HG02759 (cell line): ENCODE measurements at regions not wholly inside any gene's neighbourhood (a gene's known extent, or its start where the extent isn't known, plus 50 kb on each side); places are given as distances from the start of the nearest gene placed in this dataset.
"Not testable (repeated sequence)": the region's sequence is repeated elsewhere in the genome, so short reads cannot be mapped to it uniquely, and the experiment has no call there.

Experiments used
- ATAC-seq: cut with Tn5 transposase; IDR thresholded peaks from one replicate; pipeline ENCODE4 v1.9.1; 2021; ENCODE audit warnings: mild to moderate bottlenecking, moderate library complexity; ENCODE audit not compliant: unreplicated experiment

DNA sequence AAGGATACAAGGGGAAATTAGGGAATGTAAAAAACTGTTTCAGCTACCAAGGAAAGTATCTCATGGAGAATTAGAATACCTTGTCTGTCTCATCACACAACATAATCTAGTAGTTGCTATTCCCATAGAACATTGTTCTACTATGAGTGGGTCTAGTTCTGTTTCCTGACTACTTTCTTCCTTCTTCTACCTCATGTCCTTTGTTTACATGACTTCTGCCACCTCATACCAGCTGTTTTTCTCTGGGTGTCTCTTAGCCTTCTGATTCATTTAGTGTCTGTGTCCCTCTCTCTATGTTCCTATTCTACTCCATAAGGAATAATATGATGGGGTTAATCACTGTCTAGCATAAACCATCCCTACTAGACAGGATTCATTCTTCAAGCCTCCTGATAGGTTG lies 887.3 kb downstream of the DIAPH3 start:
- ATAC-seq = no peak

- ATAC-seq = no peak
Measured at GRCh38 chr13:59277106-59277505, 886.6 kb downstream of the DIAPH3 start.

- ATAC-seq = no peak
Measured at GRCh38 chr13:59279028-59279427, 884.7 kb downstream of the DIAPH3 start.

DNA sequence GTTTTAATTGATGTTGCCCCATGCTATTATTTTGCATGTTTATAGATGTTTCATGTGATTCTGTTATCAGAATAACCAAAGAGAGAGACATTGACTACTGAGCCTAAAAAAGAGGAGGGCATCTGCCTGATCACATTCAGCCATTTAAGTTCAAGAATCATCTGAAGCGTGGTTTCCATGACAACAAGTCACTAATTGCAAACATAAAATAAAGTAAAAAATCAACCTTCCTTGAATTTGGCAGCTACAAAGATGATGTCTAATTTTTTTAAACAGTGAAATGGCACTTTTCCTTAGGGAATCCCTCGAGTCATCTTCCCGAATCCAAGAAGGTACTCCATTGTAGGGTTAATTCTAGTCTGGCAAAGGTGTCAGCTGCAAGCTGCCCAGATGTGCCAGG lies 884.2 kb downstream of the DIAPH3 start:
- ATAC-seq = no peak

- no peak for ATAC-seq
Measured at GRCh38 chr13:59280297-59280696, 883.4 kb downstream of the DIAPH3 start.

- no peak for ATAC-seq
Measured at GRCh38 chr13:59281453-59281852, 882.3 kb downstream of the DIAPH3 start.

DNA sequence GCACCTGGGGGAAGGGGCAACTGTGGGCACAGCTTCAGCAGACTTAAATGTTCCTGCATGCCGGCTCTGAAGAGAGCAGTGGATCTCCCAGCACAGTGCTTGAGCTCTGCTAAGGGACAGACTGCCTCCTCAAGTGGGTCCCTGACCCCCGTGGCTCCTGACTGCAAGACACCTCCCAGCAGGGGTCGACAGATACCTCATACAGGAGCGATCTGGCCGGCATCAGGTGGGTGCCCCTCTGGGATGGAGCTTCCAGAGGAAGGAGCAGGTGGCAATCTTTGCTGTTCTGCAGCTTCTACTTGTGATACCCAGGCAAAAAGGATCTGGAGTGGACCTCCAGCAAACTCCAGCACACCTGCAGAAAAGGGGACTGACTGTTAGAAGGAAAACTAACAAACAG lies 871.5 kb downstream of the DIAPH3 start:
- not testable (repeated sequence) for ATAC-seq

DNA sequence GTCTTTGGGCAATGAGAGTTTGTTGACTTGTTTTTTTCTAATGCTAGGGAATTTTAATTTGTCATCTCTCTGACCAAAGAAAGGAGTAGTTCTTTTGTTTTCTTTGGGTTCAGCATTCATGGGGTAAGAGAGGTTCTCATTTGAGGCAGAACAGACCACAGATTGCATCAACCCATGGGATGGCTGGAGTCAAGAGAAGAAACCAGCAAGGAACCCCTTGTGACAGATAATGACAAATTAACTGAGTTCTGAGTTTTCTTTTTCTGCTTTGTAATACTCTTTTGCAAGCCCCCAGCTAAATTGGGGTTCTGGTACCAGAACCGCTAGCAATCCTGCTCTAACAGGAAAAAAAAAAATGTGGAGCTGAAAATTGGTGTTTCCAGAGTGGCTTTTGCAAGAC lies 864.1 kb downstream of the DIAPH3 start:
- ATAC-seq = no peak

DNA sequence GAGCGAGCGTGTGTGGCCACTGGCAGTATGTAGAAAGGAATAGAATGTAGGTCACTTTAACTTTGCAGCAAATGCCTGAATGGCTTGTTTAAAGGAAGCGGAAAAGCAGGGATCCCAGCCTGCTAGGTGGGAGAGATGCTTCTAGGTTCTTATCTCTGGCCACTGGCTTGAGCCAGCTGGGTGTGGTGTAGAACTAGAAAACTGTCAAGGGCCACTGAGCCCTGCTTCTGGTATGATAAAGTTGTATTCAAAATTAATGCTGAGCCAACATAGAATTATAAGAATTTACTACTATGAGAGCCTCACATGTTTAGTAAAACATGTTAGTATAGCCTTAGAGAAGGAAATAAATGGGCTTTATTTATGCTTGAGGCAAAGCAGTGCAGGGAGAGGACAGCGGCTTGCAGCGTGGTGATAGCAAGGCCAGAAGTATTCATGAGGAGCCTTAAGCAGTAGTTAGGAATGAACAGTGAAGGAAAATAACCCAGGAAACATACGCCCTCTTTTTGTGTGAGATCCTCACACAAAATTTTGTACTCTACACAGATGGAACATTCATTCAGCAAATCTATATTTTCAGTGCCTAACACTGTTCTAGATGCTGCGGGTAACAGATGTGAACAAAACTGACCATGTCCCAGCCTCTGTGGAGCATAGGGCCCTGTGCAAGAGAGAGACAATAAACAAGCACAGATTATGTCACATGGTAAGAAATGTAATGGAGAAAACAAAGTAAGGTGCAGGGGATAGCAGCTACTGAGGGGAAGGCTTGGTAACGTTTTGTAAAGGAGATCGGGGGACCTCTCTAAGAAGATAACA lies 863.2 kb downstream of the DIAPH3 start:
- no peak for ATAC-seq

DNA sequence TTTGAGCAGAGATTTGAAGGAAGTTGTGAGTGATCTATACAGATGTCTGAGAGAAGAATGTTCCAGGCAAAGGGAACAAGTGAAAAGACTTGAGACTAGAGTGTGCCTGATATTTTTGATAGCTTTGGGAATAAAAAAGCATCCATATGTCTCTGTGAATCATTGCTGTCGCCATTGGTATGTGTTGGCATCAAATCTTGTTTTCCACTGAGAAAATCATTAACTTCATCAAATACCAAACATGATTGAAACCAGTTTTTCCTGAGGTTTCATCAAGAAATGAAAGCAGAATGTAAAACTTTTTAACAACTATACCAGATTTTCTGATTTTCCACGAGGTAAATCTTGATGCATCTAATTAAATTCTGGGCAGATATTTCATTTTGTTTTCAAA lies 862.6 kb downstream of the DIAPH3 start:
- no peak for ATAC-seq

DNA sequence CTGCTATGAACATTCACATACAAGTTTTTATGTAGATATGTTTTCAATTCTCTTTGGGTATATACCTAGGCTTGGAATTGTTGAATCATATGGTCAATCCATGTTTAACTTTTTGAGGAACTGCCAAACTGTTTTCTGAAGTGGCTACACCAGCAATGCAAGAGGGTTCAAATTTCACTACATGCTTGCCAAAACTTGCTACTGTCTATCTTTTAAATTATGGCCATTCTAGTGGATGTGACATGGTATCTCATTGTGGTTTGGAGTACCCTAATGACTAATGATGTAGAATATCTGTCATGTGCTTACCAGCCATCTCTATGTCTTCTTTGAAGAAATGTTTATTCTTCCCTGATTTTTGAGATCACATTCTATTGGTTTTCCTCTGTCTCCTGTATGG lies 860.3 kb downstream of the DIAPH3 start:
- ATAC-seq = no peak

GRCh38 chr13:59304596-59304995 lies 859.1 kb downstream of the DIAPH3 start:
- no peak for ATAC-seq

- ATAC-seq = no peak
Measured at GRCh38 chr13:59305896-59306295, 857.8 kb downstream of the DIAPH3 start.

DNA sequence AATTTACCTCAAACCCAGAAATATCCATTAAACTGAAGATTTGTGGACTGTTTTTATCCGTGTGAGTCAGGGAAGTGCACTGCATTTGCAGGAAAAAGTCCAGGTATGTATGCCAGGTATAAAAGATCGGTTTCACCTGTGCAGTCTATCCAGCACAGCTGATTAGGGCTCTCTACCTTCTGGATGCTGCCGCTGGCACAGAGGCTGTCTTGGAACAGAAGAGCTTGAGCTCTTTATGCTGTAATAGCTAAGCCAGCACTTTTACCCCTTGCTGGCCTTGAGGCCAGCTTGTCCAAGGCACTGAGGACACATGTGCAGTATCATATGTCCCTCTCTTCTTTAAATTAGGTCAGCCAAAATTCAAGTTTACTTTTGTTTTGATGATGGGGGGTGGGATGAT lies 851.0 kb downstream of the DIAPH3 start:
- no peak for ATAC-seq

DNA sequence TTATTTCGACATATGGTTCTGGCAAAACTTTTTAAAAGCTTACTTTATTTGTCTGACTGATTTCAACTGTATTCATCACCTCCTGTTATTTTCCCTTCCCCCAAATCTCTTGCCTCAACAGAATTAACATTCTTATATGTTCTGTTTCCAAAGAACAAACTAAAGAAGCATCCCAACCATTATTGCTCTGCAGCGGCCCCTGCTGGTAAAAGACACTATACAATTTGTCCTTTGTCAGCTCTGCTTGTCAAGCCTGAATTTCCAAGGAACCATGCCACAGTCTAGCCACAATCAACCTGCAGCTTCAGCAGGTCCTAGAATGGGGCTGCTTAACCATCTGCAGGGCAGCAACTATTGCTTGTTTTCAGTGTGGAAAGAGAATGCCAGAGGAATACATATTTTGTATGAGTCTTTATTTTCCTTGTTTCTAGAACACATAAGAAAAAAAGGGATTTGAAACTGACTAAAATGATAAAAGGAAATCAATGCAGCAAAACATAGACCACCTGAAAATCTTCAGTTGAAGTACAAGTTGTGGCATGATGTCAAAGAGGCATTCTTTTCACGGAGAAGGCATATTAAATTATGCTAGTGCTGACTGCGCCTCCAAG lies 845.3 kb downstream of the DIAPH3 start:
- ATAC-seq = peak; percentile 74

DNA sequence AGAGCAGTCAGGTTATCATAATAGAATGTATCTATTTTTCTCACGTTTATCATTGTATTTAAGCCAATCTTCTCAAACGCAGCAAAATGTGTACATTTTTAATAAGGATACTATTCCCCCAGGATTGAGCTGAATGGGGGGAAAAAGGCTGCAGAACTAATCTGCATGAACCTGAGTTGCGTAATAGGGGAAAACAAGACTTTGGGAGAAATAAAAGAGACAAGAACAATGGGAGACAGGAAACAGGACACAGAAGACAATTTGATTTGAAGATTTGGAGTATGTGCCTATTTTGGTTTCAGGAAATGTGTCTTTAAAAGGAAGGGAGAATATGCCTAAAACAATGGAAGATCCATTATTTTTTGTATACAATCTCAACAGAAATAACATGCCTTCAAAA lies 844.5 kb downstream of the DIAPH3 start:
- no peak for ATAC-seq

GRCh38 chr13:59320021-59320420 lies 843.7 kb downstream of the DIAPH3 start:
- no peak for ATAC-seq

DNA sequence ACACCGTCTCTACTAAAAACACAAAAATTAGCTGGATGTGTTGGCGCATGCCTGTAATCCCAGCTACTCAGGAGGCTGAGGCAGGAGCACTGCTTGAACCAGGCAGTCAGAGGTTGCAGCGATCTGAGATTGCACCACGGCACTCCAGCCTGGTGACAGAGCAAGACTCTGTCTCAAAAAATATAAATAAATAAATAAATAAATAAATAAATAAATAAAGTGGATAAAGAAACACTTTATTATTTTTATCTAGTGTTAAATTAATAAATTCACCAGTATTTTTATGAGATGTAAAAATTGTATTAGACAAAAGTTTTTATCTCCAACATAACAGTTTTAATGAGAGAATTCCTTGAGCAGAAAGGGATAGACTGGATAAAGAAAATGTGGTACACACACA lies 839.3 kb downstream of the DIAPH3 start:
- not testable (repeated sequence) for ATAC-seq

- no peak for ATAC-seq
Measured at GRCh38 chr13:59326717-59327116, 837.0 kb downstream of the DIAPH3 start.

GRCh38 chr13:59330764-59331163 lies 833.0 kb downstream of the DIAPH3 start:
- no peak for ATAC-seq

DNA sequence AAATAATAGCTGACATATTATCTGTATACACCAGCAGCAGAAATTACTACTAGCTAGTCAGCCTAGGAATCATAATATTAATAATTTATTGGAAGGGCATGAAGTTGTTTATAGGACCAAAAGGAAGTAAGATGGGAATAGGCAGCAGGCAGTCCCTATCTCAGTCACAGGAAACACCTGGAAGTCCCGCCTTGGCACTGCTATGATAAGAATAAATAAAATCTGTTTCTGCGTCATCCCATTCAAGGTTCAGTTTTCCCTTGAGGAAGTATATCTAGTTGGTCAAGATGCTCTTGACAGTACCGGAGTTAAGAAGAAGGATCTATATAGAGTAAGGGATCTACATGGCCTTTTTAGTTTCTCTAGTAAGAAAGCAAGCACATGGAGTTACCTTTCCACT lies 830.8 kb downstream of the DIAPH3 start:
- ATAC-seq = no peak

GRCh38 chr13:59337070-59337469 lies 826.7 kb downstream of the DIAPH3 start:
- ATAC-seq = no peak

- ATAC-seq = no peak
Measured at GRCh38 chr13:59340151-59340550, 823.6 kb downstream of the DIAPH3 start.
